Caco-2 (cell line): ENCODE measurements at regions not wholly inside any gene's neighbourhood (a gene's known extent, or its start where the extent isn't known, plus 50 kb on each side); places are given as distances from the start of the nearest gene placed in this dataset.
A peak's percentile ranks its signal among the peaks of the same experiment; 100 is the strongest.

Source experiments
- BruUV-seq: library from RNA; stranded (reverse); fragments of 400-500 nt; replicated peaks from 2 replicates; lab custom pipeline; 2021; lab: Mats Ljungman, UMichigan
- CTCF ChIA-PET: fragments of 300-600 bp; sonication (Branson Sonifier 250); formaldehyde crosslinking; loops from one replicate; lab custom pipeline; 2022; ENCODE audit warnings: antibody characterized with exemption; lab: Charles Lee
- POLR2A ChIA-PET: fragments of 300-600 bp; sonication (Branson Sonifier 250); formaldehyde crosslinking; loops from one replicate; lab custom pipeline; 2022; ENCODE audit warnings: antibody characterized with exemption; lab: Charles Lee
- DNase-seq, 2 experiments: peaks; one replicate each; pipeline versions ENCODE4 v3.0.0 to v3.0.0-alpha.2; 2020 to 2022
- H3K27me3 ChIP-seq: replicated peaks from 2 replicates; pipeline ENCODE4 v1.6.0; 2011; ENCODE audit warnings: low read length; ENCODE audit not compliant: control insufficient read depth, insufficient read depth
- H3K36me3 ChIP-seq: 2 replicates; pipeline ENCODE4 v1.5.1; 2011; ENCODE audit warnings: low read length; ENCODE audit not compliant: control insufficient read depth, insufficient read depth
- H3K4me1 ChIP-seq: fragments of 250-450 bp; sonication (Bioruptor Pico); 2 replicates; pipeline ENCODE4 v1.5.1; 2020; ENCODE audit warnings: mild to moderate bottlenecking
- H3K4me3 ChIP-seq: 2 replicates; pipeline ENCODE4 v1.5.1; 2011; ENCODE audit warnings: low read depth, mild to moderate bottlenecking, control low read depth, low read length
- H3K9me3 ChIP-seq: fragments of 250-450 bp; sonication (Bioruptor Pico); 2 replicates; pipeline ENCODE4 v1.5.1; 2020; ENCODE audit warnings: mild to moderate bottlenecking, moderate library complexity
- H3K27ac Mint-ChIP-seq: one replicate; pipeline ENCODE4 v1.8.0; 2022; ENCODE audit warnings: mixed read lengths; ENCODE audit not compliant: unreplicated experiment
- H3K27me3 Mint-ChIP-seq: one replicate; pipeline ENCODE4 v1.8.0; 2022; ENCODE audit warnings: mixed read lengths; ENCODE audit not compliant: insufficient read depth, unreplicated experiment
- H3K36me3 Mint-ChIP-seq: one replicate; pipeline ENCODE4 v1.8.0; 2022; ENCODE audit warnings: mild to moderate bottlenecking, mixed read lengths; ENCODE audit not compliant: insufficient read depth, unreplicated experiment
- H3K4me1 Mint-ChIP-seq: one replicate; pipeline ENCODE4 v1.8.0; 2022; ENCODE audit warnings: low read depth, mixed read lengths; ENCODE audit not compliant: unreplicated experiment
- H3K4me3 Mint-ChIP-seq: one replicate; pipeline ENCODE4 v1.8.0; 2022; ENCODE audit warnings: mild to moderate bottlenecking, moderate library complexity, mixed read lengths; ENCODE audit not compliant: unreplicated experiment
- H3K9me3 Mint-ChIP-seq: one replicate; pipeline ENCODE4 v1.8.0; 2022; ENCODE audit warnings: mixed read lengths; ENCODE audit not compliant: unreplicated experiment
- CTCF ChIP-seq, 2 experiments: fragments of 200-600 bp in 1 of 2; IDR thresholded peaks; 1 replicate in 1 of 2; 2 replicates in 1 of 2; pipeline versions ENCODE4 v1.5.1 to v1.8.0; 2011 to 2022; ENCODE audit warnings: antibody characterized with exemption in 1 of 2, control low read depth in 1 of 2, inconsistent platforms in 1 of 2, low read depth in 1 of 2, low read length in 1 of 2, mild to moderate bottlenecking in 1 of 2, moderate library complexity in 1 of 2; ENCODE audit not compliant: insufficient read depth in 1 of 2, severe bottlenecking in 1 of 2, unreplicated experiment in 1 of 2
- intact Hi-C: fragments of 100-400 bp; cut with micrococcal nuclease; formaldehyde crosslinking; loops from one replicate; pipeline ENCODE4 v1.10.0; 2022; ENCODE audit not compliant: unreplicated experiment

- POLR2A ChIA-PET = no interaction called here
- no peak overlapping the region for H3K4me3 ChIP-seq
- Mint-ChIP-seq H3K36me3 (peaks cover 26% of the 10 kb centered on the region), H3K27ac (peak overlapping the region; percentile 99), H3K4me3 (no peak overlapping the region), H3K27me3 (no peaks in the 10 kb centered on the region), H3K9me3 (peaks cover 45% of the 10 kb centered on the region), H3K4me1 (peaks cover 51% of the 10 kb centered on the region)
- CTCF ChIA-PET = no interaction called here
- no peak for DNase-seq
- intact Hi-C loops = loop anchor here (5.0 kb wide), 1 partner anchor 178 kb away; no protein-coding TSS in a partner anchor
- BruUV-seq = no TSS peak
- no peaks in the 10 kb centered on the region; the same call in 1 of the 2 replicates for H3K36me3 ChIP-seq
- TF ChIP-seq CTCF (IDR thresholded peaks at IDR 0.05; ENCODE audit: insufficient read depth in 1 of 2, low read depth in 1 of 2, low read length in 1 of 2, severe bottlenecking in 1 of 2, unreplicated experiment in 1 of 2) = no peak
- peaks cover 33% of the 10 kb centered on the region for H3K4me1 ChIP-seq
- no peaks in the 10 kb centered on the region for H3K27me3 ChIP-seq
- no peaks in the 10 kb centered on the region for H3K9me3 ChIP-seq
These were observed 236.0 kb downstream of the CYRIA start for GRCh38 chr2:16429431-16430145.

DNA sequence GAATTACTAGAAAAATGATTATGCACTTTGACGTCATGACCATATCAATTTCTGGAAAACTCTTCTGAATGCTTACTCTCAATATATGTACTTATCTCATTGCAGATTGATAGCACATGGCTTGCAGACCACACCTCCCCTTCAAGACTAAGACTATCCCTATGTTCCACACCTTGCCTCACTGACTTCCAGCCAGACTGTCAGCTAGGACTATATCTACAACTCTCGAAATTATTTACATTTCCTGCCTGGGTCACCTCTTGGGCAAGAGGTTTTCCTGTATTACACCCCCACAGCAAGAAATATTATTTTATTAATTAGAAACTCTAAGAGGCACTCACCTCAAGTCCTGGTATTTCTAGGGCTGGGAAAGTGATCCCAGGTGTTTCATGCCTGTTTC is 236.6 kb downstream of the CYRIA start:
- TF ChIP-seq CTCF (IDR thresholded peaks at IDR 0.05; ENCODE audit: insufficient read depth in 1 of 2, low read depth in 1 of 2, low read length in 1 of 2, severe bottlenecking in 1 of 2, unreplicated experiment in 1 of 2) = no peak
- Mint-ChIP-seq H3K9me3 (peaks cover 49% of the 10 kb centered on the region), H3K27ac (peak overlapping the region; percentile 99), H3K36me3 (peaks cover 32% of the 10 kb centered on the region), H3K4me3 (no peak overlapping the region), H3K27me3 (no peaks in the 10 kb centered on the region), H3K4me1 (peaks cover 54% of the 10 kb centered on the region)
- H3K4me3 ChIP-seq = no peak overlapping the region
- no TSS peak for BruUV-seq
- peaks cover 38% of the 10 kb centered on the region for H3K4me1 ChIP-seq
- no peak for DNase-seq
- ChIA-PET CTCF (no interaction called here), POLR2A (no interaction called here)
- H3K9me3 ChIP-seq = no peaks in the 10 kb centered on the region
- no peaks in the 10 kb centered on the region for H3K27me3 ChIP-seq
- no peaks in the 10 kb centered on the region; the same call in 1 of the 2 replicates for H3K36me3 ChIP-seq
- intact Hi-C loops = loop anchor here (5.0 kb wide), 1 partner anchor 178 kb away; no protein-coding TSS in a partner anchor

- H3K4me3 Mint-ChIP-seq = peak overlapping the region; percentile 55
- no TSS peak for BruUV-seq
- peak; percentile 97 to 99 for DNase-seq
- POLR2A ChIA-PET = interaction anchor here (0.6 to 2.2 kb wide), 11 partner anchors 8 to 643 kb away, joined by 3 to 25 read pairs (median 3); no protein-coding TSS in a partner anchor
- peaks cover 58% of the 10 kb centered on the region for H3K4me1 Mint-ChIP-seq
- peaks cover 37% of the 10 kb centered on the region for H3K36me3 Mint-ChIP-seq
- H3K27ac Mint-ChIP-seq = peak overlapping the region; percentile 99
- intact Hi-C loops = loop anchor here (1.0 to 5.0 kb wide), 17 partner anchors 17 to 788 kb away; partner anchors contain the start of gene MYCN
- CTCF ChIA-PET = interaction anchor here (0.6 to 2.7 kb wide), 18 partner anchors 9 to 486 kb away, joined by 3 to 20 read pairs (median 3); no protein-coding TSS in a partner anchor
- H3K4me3 ChIP-seq = no peak overlapping the region
- H3K4me1 ChIP-seq = peaks cover 46% of the 10 kb centered on the region
- no peaks in the 10 kb centered on the region for H3K27me3 Mint-ChIP-seq
- no peaks in the 10 kb centered on the region for H3K9me3 ChIP-seq
- peaks cover 39% of the 10 kb centered on the region for H3K9me3 Mint-ChIP-seq
- H3K36me3 ChIP-seq = no peaks in the 10 kb centered on the region; the same call in 1 of the 2 replicates
- TF ChIP-seq CTCF (IDR thresholded peaks at IDR 0.05; ENCODE audit: insufficient read depth in 1 of 2, low read depth in 1 of 2, low read length in 1 of 2, severe bottlenecking in 1 of 2, unreplicated experiment in 1 of 2) = no peak
- no peaks in the 10 kb centered on the region for H3K27me3 ChIP-seq
These were observed 239.9 kb downstream of the CYRIA start for GRCh38 chr2:16425462-16426336.
